Fibroblast of mammary gland (primary cell): ENCODE measurements at regions not wholly inside any gene's neighbourhood (a gene's known extent, or its start where the extent isn't known, plus 50 kb on each side); places are given as distances from the start of the nearest gene placed in this dataset.

ENCODE experiments used
- DNase-seq: peaks from one replicate; pipeline ENCODE4 v3.0.0-alpha.2; 2010; ENCODE audit warnings: low read depth
- H3K4me3 ChIP-seq: 2 replicates; pipeline ENCODE4 v1.5.1; 2011; ENCODE audit warnings: low read depth, mild to moderate bottlenecking, low read length, moderate library complexity; ENCODE audit not compliant: control insufficient read depth
- TF ChIP-seq, protein P1 (sequence below): conservative IDR thresholded peaks from 2 replicates; pipeline ENCODE4 v1.5.1; 2011; ENCODE audit warnings: low read depth, low read length, inconsistent platforms; ENCODE audit not compliant: control insufficient read depth, insufficient read depth

DNA sequence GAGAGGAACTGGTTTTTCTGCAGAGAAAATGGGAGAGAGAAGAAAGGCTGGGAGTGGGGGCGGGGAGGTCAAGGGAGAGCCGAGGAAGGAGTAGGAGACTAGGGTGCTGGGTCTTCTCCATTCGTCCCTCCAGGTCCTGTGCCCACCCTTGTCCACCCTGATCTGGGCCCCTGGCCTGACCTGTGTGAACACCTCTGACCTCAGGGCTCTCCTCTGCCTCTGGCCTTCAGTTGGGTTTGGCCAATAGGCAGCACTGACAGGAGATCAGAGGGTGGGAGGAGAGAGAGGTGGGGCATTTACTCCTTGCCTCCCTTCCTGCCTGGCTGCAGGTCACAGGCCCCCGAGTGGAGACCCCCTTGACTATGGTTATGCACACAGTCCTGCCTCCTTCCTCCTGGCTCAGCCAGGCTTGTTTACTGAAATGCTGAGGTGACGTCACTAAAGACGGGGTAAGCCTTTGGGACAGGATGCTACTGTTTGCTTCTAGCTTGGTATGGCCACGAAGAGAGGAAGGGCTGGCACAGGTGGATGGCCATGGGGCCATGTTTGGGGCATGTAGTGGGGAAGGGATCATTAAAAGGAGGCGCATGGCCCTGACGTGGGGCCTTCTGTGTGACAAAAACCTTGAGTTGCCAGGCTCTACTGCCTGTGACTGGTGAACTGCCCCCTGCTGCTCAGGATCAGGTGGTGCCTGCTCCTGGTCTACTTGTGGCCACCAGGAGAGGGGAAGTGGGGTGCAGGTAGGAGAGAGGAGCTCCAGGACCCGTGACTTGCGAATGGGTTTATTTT, 248.7 kb upstream of the CSF3R start:
- DNase-seq, result no peak
- H3K4me3 ChIP-seq, result no peak overlapping the region
- TF ChIP-seq, protein P1, sequence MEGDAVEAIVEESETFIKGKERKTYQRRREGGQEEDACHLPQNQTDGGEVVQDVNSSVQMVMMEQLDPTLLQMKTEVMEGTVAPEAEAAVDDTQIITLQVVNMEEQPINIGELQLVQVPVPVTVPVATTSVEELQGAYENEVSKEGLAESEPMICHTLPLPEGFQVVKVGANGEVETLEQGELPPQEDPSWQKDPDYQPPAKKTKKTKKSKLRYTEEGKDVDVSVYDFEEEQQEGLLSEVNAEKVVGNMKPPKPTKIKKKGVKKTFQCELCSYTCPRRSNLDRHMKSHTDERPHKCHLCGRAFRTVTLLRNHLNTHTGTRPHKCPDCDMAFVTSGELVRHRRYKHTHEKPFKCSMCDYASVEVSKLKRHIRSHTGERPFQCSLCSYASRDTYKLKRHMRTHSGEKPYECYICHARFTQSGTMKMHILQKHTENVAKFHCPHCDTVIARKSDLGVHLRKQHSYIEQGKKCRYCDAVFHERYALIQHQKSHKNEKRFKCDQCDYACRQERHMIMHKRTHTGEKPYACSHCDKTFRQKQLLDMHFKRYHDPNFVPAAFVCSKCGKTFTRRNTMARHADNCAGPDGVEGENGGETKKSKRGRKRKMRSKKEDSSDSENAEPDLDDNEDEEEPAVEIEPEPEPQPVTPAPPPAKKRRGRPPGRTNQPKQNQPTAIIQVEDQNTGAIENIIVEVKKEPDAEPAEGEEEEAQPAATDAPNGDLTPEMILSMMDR, result no peak

DNA sequence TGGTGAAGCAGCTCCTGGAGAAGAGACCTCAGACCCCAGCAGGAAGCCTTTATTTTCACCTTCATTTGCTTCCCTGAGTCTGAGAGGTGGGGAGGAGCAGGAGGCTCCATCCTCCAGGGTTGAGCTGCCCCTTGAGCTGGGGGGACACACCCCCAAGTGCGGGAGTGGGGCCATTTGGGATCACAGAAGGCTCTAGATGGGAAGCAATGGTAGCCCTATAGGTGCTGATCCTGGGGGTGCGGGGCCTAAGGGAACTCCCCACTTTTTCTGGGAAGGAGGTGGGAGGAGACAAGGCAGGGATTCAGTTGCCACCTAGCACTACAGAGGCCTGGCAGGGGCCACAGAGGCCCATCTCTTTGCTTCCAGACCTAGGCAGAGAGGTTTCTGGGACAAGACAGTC, 247.9 kb upstream of the CSF3R start:
- no peak overlapping the region for H3K4me3 ChIP-seq
- TF ChIP-seq, protein P1, result no peak
- no peak for DNase-seq

DNA sequence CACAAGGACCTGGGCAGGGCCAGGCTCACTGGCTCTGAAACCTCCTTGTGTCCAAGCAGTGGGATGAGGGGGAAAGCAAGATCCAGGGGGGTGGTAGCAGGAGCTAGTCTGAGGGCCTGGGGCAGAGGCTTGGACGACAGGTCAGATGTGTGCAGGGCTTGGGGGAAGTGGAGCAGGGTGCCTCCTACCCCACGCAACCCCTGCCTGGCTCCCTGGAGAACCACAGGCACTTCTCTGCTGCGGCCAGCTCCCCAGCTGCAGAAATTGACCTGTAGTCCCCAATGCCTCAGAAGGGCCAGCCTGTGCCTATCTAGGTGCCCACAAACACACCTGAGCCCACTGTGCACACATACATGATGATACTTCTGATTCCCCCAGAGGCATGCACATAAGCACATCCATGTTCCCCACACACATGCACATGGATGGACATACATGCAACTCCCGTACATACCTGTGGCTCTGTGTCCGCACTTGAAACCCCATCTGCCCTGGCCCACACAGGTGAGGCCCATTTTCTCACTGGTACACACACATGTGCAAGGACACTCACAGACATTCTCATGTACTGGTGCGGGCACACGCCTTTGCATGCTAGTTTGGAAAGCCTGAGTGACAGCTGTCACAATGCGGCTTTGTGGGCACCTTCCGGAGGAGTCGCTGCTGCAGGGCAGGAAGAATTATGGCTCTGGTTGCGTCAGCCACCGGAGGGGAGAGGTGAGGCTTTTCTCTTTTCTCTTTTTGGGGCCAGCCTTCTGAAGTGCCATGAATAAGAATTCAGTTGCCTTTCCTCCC, 247.2 kb upstream of the CSF3R start:
- TF ChIP-seq, protein P1, result no peak
- H3K4me3 ChIP-seq, result no peak overlapping the region
- DNase-seq, result no peak

DNA sequence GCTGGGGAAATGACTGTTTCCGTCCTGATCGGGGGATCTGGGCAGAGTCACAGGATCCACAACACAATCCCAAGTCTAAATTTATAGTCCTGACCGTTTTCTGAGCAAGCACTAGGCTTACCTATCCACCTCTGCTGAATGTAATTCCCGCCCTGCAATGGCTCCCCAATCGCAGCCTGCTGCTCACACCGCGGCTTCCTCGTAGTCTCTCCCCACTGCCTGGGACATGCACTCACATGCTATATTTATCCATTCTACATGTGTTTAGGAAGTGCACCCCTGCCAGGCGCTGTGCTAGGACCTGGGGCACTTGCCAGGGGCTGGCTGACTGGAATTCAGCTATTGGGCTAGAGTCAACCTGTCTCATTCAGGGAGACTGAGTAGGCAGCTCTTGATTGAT, 246.6 kb upstream of the CSF3R start:
- DNase-seq, result no peak
- TF ChIP-seq, protein P1, result no peak
- no peak overlapping the region for H3K4me3 ChIP-seq

DNA sequence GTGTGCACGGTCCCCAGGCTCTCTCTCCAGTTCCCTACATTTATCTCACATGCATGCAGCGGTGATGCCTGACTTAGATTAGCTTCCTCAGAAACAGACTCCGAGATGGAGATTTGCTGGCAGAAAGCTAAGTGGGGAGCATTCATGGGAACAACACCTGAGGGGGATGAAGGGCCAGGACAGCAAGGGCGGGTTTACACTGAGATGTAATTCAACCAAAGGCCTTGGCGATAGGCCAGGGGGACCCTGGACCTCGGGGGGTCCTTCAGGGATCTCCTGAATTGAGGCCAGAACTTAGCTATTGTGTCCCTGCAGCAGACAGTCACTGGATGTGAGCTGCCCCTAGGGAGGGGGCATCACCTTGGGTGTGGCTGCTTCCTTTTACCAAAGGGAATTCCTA, 246.1 kb upstream of the CSF3R start:
- TF ChIP-seq, protein P1, result no peak
- no peak for DNase-seq
- no peak overlapping the region for H3K4me3 ChIP-seq

DNA sequence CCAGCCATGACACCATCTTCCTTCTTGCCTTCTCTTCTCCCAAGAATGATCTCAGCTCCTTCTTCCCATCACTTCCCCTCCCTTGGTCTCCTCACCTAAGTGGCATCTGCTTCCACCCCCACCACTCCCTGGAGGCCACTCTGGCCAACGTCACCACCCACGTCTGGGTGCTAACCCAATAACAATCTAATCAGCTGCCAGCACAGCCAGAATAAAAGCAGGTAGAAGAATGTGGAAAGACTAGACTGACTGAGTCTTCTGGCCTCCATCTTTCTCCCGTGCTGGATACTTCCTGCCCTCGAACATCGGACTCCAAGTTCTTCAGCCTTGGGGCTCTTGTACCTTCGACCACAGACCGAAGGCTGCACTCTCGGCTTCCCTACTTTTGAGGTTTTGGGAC, 245.3 kb upstream of the CSF3R start:
- no peak overlapping the region for H3K4me3 ChIP-seq
- TF ChIP-seq, protein P1, result no peak
- DNase-seq, result no peak
